ENCODE measurements at regions not wholly inside any gene's neighbourhood (a gene's known extent, or its start where the extent isn't known, plus 50 kb on each side); places are given as distances from the start of the nearest gene placed in this dataset.

DNA sequence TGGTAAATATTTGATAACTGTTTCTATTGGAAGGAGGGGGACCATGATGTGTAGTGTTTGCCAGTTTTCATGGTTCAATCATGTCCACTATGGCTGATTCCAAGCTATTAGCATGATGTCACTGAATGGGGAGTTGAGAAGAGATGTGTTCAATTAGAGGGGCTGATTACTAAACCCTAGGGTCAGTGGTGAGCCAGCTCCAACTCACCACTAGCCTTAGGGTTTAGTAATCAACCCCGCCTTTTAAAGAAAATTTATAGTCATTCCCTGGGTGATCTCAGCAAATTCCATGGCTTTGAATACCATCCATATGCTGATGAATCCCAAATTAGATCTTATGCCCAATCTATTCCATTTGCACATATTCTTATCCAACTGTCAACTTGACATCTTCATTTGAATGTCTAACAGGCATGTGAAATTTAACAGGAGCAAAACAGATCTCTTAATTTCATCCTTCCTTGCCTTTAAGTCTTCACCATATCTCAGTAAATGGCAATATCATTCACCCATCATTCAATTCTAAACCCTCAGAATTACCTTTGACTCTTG is 98.8 kb downstream of the GCNT1 start:
- DNase-seq, result no peak

DNA sequence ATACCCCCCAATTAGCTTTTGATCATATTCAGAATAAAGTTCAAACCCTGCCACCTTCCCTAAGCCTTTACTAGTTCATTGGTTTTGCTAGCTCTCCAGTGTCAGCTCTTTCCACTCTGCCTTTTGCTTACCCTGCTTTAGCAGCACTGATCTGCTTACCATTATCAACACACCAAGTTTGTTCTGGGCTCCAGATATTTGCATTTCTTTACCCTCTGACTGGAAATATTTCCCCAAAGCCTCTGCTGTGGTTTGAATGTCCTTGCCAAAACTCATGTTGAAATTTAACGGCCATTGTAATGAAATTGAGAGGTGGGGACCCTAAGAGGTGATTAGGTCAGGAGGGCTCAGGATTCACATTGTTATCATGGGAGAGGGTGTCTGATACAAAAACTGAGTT is 99.5 kb downstream of the GCNT1 start:
- no peak for DNase-seq

DNA sequence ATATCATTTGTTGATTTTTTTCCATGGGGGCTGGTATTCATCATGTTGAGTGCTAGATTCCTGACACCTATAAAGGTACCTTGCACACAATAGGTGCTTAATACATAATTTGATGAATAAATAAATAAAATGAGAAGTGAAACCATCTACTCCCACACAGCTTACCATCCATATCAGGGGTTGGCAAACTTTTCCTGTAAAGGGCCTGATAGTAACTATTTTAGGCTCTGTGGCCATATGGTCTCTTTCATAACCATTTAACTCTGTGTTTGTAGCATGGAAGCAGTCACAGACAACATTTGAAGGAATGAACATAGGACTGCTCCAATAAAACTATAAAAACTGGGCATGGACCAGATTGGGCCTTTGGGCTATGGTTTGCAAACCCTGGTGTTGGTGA is 100.3 kb downstream of the GCNT1 start:
- no peak for DNase-seq

DNA sequence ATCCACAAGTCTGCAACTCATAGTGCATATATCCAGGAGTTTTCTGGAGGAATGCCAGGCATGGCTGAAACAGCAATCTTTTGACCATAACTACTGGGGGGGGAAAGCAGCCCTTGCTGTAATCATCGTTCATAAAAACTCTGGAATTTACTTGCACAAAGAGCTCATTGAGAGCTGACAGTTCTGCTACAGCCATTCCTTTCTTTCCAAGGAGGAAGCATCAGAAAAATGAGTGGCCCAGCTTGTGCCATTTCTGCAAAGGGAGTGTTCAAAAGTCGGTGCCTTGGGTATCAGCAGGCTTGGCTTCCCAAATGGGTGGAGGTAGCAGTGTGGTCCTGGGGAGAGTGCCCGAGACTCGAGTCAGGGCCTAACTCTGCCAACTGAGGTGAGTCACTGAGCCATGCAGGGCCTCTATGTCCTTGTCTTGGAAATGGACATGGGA is 101.5 kb downstream of the GCNT1 start:
- peak; percentile 40 for DNase-seq

DNA sequence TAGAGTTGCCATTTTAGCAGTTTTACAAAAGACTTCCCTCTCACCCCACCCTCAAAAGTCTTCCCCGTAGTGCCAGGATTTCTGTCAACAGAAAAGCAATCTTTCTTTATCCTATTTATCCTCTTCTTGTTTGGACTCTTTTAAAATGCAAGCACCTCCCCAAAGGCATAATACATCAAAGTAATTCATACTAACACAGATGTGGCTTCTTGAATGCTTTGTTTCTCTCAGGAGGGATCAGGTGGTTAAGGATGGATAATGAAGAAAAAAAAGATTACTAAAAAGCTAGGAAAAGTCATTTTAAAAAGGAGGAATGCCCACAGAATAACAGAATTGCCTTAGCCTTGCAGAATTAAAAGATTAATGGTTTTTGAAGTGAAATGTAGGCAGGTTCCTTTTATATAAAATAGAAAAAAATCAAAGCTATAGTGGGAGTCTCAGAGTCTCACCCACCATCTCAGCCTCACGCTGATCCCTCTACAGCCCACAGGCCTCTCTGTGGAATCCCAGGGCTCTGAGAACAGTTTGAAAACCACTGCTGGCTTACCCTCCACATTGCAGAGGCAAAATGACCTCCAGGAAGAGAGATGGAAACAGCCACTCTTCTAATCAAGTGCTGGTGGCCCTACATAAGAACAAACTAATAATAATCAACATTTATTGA is 102.2 kb downstream of the GCNT1 start:
- DNase-seq, result no peak

Data from left hindlimb (tissue), 1 donor.